ENCODE measurements at regions not wholly inside any gene's neighbourhood (a gene's known extent, or its start where the extent isn't known, plus 50 kb on each side); places are given as distances from the start of the nearest gene placed in this dataset.

GRCh38 chr10:21135023-21135931 lies 238.2 kb upstream of the NEBL start:
- no peak for TF ChIP-seq EZH2 (IDR thresholded peaks at IDR 0.05; ENCODE audit: borderline replicate concordance, low read depth, low read length, severe bottlenecking)
- no peak for TF ChIP-seq CTCF (IDR thresholded peaks at IDR 0.05; ENCODE audit: borderline replicate concordance, extremely low read depth, low read length, poor library complexity, severe bottlenecking)

All from DND-41 (cell line).